MCF 10A (cell line): ENCODE measurements at regions not wholly inside any gene's neighbourhood (a gene's known extent, or its start where the extent isn't known, plus 50 kb on each side); places are given as distances from the start of the nearest gene placed in this dataset.

Experiments used
- BruUV-seq: library from RNA; stranded (reverse); fragments of 400-500 nt; replicated peaks from 2 replicates; lab custom pipeline; 2021; lab: Mats Ljungman, UMichigan
- CTCF ChIA-PET: fragments of 300-600 bp; sonication (Branson Sonifier 250); formaldehyde crosslinking; extraction: SDS; loops from one replicate; lab custom pipeline; 2021; ENCODE audit warnings: antibody characterized with exemption, inconsistent platforms; lab: Yijun Ruan, JAX
- POLR2A ChIA-PET: fragments of 300-600, 350-650 bp; sonication (Branson Sonifier 250); formaldehyde crosslinking; extraction: SDS; loops from one replicate; lab custom pipeline; 2020; ENCODE audit warnings: antibody characterized with exemption, inconsistent platforms; lab: Yijun Ruan, JAX
- DNase-seq: peaks from one replicate; pipeline ENCODE4 v3.0.0-alpha.2; 2018; ENCODE audit not compliant: unreplicated experiment
- H3K27ac Mint-ChIP-seq: one replicate; pipeline ENCODE4 v1.8.0; 2022; ENCODE audit warnings: mild to moderate bottlenecking, low read depth, mixed read lengths; ENCODE audit not compliant: unreplicated experiment
- H3K27me3 Mint-ChIP-seq: one replicate; pipeline ENCODE4 v1.8.0; 2022; ENCODE audit warnings: mixed read lengths; ENCODE audit not compliant: insufficient read depth, unreplicated experiment
- H3K36me3 Mint-ChIP-seq: one replicate; pipeline ENCODE4 v1.8.0; 2022; ENCODE audit warnings: mild to moderate bottlenecking, moderate library complexity, mixed read lengths; ENCODE audit not compliant: insufficient read depth, unreplicated experiment
- H3K4me1 Mint-ChIP-seq: one replicate; pipeline ENCODE4 v1.8.0; 2022; ENCODE audit warnings: mixed read lengths; ENCODE audit not compliant: insufficient read depth, unreplicated experiment
- H3K4me3 Mint-ChIP-seq: one replicate; pipeline ENCODE4 v1.8.0; 2022; ENCODE audit warnings: mild to moderate bottlenecking, moderate library complexity, mixed read lengths; ENCODE audit not compliant: unreplicated experiment
- H3K9me3 Mint-ChIP-seq: one replicate; pipeline ENCODE4 v1.8.0; 2022; ENCODE audit warnings: mixed read lengths; ENCODE audit not compliant: unreplicated experiment
- intact Hi-C: fragments of 100-400 bp; cut with micrococcal nuclease; formaldehyde crosslinking; loops from 2 replicates; pipeline ENCODE4 v1.14.1; 2022
- TF ChIP-seq, protein P1 (sequence below): fragments of 200-600 bp; IDR thresholded peaks from one replicate; pipeline ENCODE4 v1.8.0; 2022; ENCODE audit warnings: antibody characterized with exemption, mild to moderate bottlenecking; ENCODE audit not compliant: unreplicated experiment

DNA sequence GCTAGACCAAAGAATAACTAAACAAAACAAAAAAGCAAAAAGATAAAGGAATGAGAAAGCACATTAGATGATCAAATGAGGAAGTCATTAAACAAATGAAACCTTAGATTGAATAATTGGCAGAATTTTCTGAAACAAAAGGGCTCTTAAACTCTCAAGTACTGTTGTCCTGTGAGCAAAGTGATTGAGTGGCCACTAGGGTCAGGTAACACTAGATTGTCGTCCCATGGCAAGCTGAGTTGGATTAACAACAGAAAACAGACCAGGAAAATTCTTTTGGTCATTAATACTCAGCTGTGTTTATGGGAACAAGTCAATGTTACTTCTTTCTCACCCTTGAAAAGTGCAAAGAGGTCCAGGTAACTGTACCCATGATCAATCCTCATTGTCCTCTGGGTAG is 81.6 kb upstream of the MRPS30 start:
- Mint-ChIP-seq H3K4me3 (no peak overlapping the region), H3K36me3 (no peaks in the 10 kb centered on the region), H3K4me1 (no peaks in the 10 kb centered on the region), H3K27me3 (no peaks in the 10 kb centered on the region), H3K27ac (no peak overlapping the region), H3K9me3 (no peaks in the 10 kb centered on the region)
- no TSS peak for BruUV-seq
- no peak for DNase-seq
- TF ChIP-seq, protein P1, sequence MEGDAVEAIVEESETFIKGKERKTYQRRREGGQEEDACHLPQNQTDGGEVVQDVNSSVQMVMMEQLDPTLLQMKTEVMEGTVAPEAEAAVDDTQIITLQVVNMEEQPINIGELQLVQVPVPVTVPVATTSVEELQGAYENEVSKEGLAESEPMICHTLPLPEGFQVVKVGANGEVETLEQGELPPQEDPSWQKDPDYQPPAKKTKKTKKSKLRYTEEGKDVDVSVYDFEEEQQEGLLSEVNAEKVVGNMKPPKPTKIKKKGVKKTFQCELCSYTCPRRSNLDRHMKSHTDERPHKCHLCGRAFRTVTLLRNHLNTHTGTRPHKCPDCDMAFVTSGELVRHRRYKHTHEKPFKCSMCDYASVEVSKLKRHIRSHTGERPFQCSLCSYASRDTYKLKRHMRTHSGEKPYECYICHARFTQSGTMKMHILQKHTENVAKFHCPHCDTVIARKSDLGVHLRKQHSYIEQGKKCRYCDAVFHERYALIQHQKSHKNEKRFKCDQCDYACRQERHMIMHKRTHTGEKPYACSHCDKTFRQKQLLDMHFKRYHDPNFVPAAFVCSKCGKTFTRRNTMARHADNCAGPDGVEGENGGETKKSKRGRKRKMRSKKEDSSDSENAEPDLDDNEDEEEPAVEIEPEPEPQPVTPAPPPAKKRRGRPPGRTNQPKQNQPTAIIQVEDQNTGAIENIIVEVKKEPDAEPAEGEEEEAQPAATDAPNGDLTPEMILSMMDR, result no peak
- intact Hi-C loops, result no loop called here
- ChIA-PET POLR2A (interaction anchor here (0.5 kb wide), 1 partner anchor 74 kb away, joined by 3 read pairs; no protein-coding TSS in a partner anchor), CTCF (no interaction called here)

DNA sequence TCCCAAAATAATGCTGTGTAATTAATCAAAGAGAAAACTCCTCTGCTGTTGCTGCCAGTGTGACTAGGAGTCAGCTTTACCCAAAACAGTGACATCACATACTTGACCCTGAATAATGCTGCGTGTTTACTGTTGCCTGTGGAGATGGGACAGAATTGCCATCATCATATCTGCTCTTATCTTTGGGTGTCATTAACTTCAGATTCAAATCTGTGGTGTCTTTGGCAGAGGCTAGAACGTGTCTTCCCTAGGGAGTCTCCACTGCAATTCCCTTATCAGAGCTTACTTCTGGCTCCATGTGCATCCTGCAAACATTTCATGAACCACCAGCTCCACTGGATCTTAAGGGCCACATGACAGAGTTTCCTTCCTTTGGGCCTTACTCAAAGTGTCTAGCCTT is 88.9 kb upstream of the MRPS30 start:
- TF ChIP-seq, protein P1, result no peak
- Mint-ChIP-seq H3K4me1 (no peaks in the 10 kb centered on the region), H3K27me3 (no peaks in the 10 kb centered on the region), H3K9me3 (no peaks in the 10 kb centered on the region), H3K36me3 (no peaks in the 10 kb centered on the region), H3K4me3 (no peak overlapping the region), H3K27ac (no peak overlapping the region)
- ChIA-PET POLR2A (no interaction called here), CTCF (no interaction called here)
- DNase-seq, result no peak
- no TSS peak for BruUV-seq
- intact Hi-C loops, result no loop called here

DNA sequence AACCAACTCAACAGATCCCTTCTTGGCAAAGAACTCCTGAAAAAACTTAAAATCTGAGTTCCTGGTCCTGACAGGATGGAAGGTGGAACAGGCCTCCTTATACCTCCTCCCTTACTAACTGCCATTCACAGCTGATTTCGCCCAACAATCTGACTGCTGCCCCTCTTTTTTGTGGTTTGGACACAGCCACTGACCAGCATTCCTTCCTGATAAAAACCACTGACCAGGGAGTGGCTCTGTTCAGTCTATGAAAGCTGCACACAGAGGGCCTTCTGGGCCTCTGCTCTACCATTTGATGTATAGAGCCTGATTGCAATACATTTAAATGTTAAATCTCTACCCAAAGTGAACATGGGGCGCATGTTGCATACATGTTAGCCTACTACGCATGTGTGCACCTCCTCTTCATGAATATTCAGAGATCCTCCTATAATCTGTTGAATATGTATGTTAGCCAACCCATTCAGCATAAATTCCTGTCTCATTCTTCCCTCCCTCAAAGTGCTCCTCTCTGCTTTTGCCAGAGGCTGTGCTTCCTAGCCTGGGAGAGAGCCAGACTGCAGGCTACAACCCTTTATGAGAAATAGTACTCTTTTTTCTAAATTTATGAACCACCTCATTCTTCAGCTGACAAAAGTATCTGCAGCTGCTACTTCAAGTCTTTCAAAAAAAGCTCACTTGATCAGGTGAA is 93.7 kb upstream of the MRPS30 start:
- ChIA-PET CTCF (interaction anchor here (0.6 kb wide), 2 partner anchors 29 to 1030 kb away, joined by 3 read pairs; no protein-coding TSS in a partner anchor), POLR2A (no interaction called here)
- Mint-ChIP-seq H3K4me3 (no peak overlapping the region), H3K36me3 (no peaks in the 10 kb centered on the region), H3K27ac (no peak overlapping the region), H3K4me1 (no peaks in the 10 kb centered on the region), H3K27me3 (no peaks in the 10 kb centered on the region), H3K9me3 (no peaks in the 10 kb centered on the region)
- intact Hi-C loops, result no loop called here
- no peak for DNase-seq
- TF ChIP-seq, protein P1, result no peak
- BruUV-seq, result no TSS peak

DNA sequence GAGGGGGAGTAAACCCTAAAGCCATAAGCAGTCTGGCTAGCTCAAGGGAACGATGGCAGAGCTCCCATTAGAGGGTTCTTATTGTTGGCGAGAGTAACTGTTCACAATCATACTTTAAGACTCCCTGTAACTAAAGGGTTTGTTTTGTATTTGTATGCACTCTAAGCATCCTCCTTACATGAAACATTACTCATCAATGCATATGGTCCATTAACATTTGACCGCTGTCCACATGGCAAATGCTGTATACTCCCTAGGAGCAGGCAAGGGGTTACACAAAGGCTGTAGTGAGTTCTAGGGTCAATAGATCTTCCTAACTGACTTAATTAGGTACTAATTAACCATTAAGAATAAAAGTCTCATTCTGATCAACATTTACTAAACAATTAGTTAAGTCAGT is 95.3 kb upstream of the MRPS30 start:
- Mint-ChIP-seq H3K9me3 (no peaks in the 10 kb centered on the region), H3K4me3 (no peak overlapping the region), H3K4me1 (peaks cover 4% of the 10 kb centered on the region), H3K27ac (no peak overlapping the region), H3K36me3 (no peaks in the 10 kb centered on the region), H3K27me3 (no peaks in the 10 kb centered on the region)
- no TSS peak for BruUV-seq
- no peak for DNase-seq
- CTCF ChIA-PET, result no interaction called here
- TF ChIP-seq, protein P1, result no peak
- intact Hi-C loops, result no loop called here
- POLR2A ChIA-PET, result no interaction called here
